Motor neuron (in vitro differentiated cells): ENCODE measurements at regions not wholly inside any gene's neighbourhood (a gene's known extent, or its start where the extent isn't known, plus 50 kb on each side); places are given as distances from the start of the nearest gene placed in this dataset.

Experiments used
- ATAC-seq, 8 experiments: fragments of 200-7000 bp; cut with Tn5 transposase; replicated peaks in 6 of 8; 2 replicates each; pipeline ENCODE4 v1.8.0; 2021; ENCODE audit warnings: mild to moderate bottlenecking in 8 of 8, moderate library complexity in 8 of 8
- H3K27ac ChIP-seq, 2 donors: fragments of 250-450 bp; sonication (Bioruptor Pico); 2 replicates each; pipeline ENCODE4 v1.9.0; 2021; ENCODE audit warnings: antibody characterized with exemption in 2 of 2, mild to moderate bottlenecking in 2 of 2, moderate library complexity in 1 of 2
- H3K4me1 ChIP-seq, 2 donors: fragments of 250-450 bp; sonication (Bioruptor Pico); replicated peaks in 1 of 2; 2 replicates each; pipeline ENCODE4 v1.6.1; 2021; ENCODE audit warnings: antibody characterized with exemption in 2 of 2, mild to moderate bottlenecking in 2 of 2, moderate library complexity in 1 of 2
- H3K4me3 ChIP-seq, 5 donors: fragments of 250-450 bp; sonication (Bioruptor Pico); 2 replicates each; pipeline ENCODE4 v1.9.0; 2021; ENCODE audit warnings: antibody characterized with exemption in 5 of 5, mild to moderate bottlenecking in 5 of 5, moderate library complexity in 4 of 5
- WGBS, 10 experiments: fragments of 450-650 bp; shearing (Covaris generic); methylation state at CpG; one replicate each; pipeline ENCODE4 v1.0.0; 2022; 5-methylcytosine and 5-hydroxymethylcytosine counted together
- in situ Hi-C, 9 experiments: fragments of 400-800 bp; cut with MboI; loops; one replicate each; pipeline ENCODE4 v1.15.0; 2021; ENCODE audit warnings: low sequenced_read_pairs in 9 of 9, low pct_unique_long_range_greater_than_20kb in 2 of 9; ENCODE audit not compliant: unreplicated experiment in 9 of 9

- Histone ChIP-seq H3K27ac (no peak overlapping the region), H3K4me1 (no peaks in the 10 kb centered on the region), H3K4me3 (no peak overlapping the region)
- no peak for ATAC-seq
- in situ Hi-C loops, result no loop called here
Measured at GRCh38 chr1:106925750-106926149, 130.7 kb upstream of the PRMT6 start.

GRCh38 chr1:106926803-106927582 is 129.5 kb upstream of the PRMT6 start:
- Histone ChIP-seq H3K4me1 (no peaks in the 10 kb centered on the region), H3K4me3 (no peak overlapping the region), H3K27ac (no peak overlapping the region)
- 33 to 86% (median 71%) methylated on average over 1 to 5 of the region's 5 CpGs for WGBS, 10 experiments
- ATAC-seq, result peak in 2 of 8 experiments; percentile 24 to 58
- in situ Hi-C loops, result no loop called here

GRCh38 chr1:106937104-106937503 is 119.4 kb upstream of the PRMT6 start:
- Histone ChIP-seq H3K27ac (no peak overlapping the region), H3K4me1 (no peaks in the 10 kb centered on the region), H3K4me3 (no peak overlapping the region)
- ATAC-seq, result peak in 2 of 8 experiments; percentile 87 to 99
- 0 to 67% (median 62%) methylated on average over 3 of the region's 3 CpGs; no CpG with 5 or more reads in 1 of the 10 experiments for WGBS, 10 experiments
- in situ Hi-C loops, result no loop called here

- H3K27ac ChIP-seq, result no peak overlapping the region
- H3K4me1 ChIP-seq, result no peaks in the 10 kb centered on the region
- in situ Hi-C loops, result no loop called here
- ATAC-seq, result no peak
- WGBS, 10 experiments, result 0 to 100% (median 80%) methylated on average over 1 to 2 of the region's 2 CpGs; no CpG with 5 or more reads in 1 of the 10 experiments
- H3K4me3 ChIP-seq, result no peak overlapping the region
Measured at GRCh38 chr1:106944721-106945120, 111.8 kb upstream of the PRMT6 start.

DNA sequence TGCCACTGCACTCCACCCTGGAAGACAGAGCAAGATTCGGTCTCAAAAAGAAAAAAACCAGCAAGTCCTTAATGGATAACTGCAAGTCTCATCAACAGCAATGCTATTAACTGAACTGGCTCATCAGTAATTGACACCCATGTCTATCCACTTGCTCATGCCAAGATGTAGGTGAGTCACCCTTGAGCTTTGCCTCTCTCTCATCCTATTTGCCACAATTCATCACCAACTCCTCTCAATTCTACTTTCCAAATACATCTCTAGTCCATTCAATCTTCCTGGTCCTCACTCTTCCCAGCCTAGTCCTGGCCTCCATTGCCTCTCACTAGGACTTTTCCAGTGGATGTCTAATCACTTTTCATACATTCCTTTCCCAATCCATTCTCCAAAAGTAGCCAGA is 103.7 kb upstream of the PRMT6 start:
- WGBS, 10 experiments, result 33 to 100% (median 93%) methylated on average over 1 of the region's 1 CpG; no CpG with 5 or more reads in 4 of the 10 experiments
- no peak for ATAC-seq
- no peak overlapping the region for H3K27ac ChIP-seq
- peaks cover 7 to 8% of the 10 kb centered on the region in 2 donors for H3K4me1 ChIP-seq
- in situ Hi-C loops, result loop anchor here in 1 of 9 experiments (25.0 kb wide), 2 partner anchors 110 to 185 kb away; partner anchors contain the start of genes NTNG1 and PRMT6
- no peak overlapping the region for H3K4me3 ChIP-seq

GRCh38 chr1:106954661-106955229 is 101.7 kb upstream of the PRMT6 start:
- Histone ChIP-seq H3K27ac (no peak overlapping the region), H3K4me1 (peaks cover 7 to 8% of the 10 kb centered on the region in 2 donors), H3K4me3 (no peak overlapping the region)
- peak in 1 of 8 experiments; percentile 49 for ATAC-seq
- in situ Hi-C loops, result loop anchor here in 1 of 9 experiments (25.0 kb wide), 2 partner anchors 108 to 183 kb away; partner anchors contain the start of genes NTNG1 and PRMT6

DNA sequence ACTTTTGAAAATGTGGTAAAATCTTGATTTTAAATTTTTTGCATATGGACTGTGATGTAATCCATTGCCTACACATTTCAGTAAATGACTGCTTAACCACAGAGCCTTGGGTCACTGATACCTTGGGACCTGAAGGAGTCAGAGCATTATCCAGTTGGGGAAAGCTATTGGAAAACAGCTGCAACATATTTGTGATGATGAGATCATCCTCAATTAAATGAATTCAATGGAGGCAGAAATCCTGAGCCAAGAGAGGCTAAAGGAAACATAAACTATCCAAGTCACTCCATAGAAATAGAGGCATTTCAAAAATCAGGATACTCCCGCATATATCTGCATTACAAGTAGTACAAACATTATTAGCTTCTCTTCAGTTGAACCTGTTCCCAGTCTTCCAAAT is 99.8 kb upstream of the PRMT6 start:
- Histone ChIP-seq H3K4me1 (peaks cover 7 to 8% of the 10 kb centered on the region in 2 donors), H3K27ac (no peak overlapping the region), H3K4me3 (no peak overlapping the region)
- in situ Hi-C loops, result loop anchor here in 1 of 9 experiments (25.0 kb wide), 2 partner anchors 106 to 181 kb away; partner anchors contain the start of genes NTNG1 and PRMT6
- WGBS, 10 experiments, result 0 to 100% (median 91%) methylated on average over 1 of the region's 1 CpG; no CpG with 5 or more reads in 1 of the 10 experiments
- peak in 1 of 8 experiments; percentile 16 for ATAC-seq

- 0 to 100% (median 57%) methylated on average over 1 to 3 of the region's 3 CpGs; no CpG with 5 or more reads in 1 of the 10 experiments for WGBS, 10 experiments
- H3K4me1 ChIP-seq, result peaks cover 7 to 8% of the 10 kb centered on the region in 2 donors
- H3K4me3 ChIP-seq, result no peak overlapping the region
- no peak overlapping the region for H3K27ac ChIP-seq
- ATAC-seq, result no peak
- in situ Hi-C loops, result loop anchor here in 1 of 9 experiments (25.0 kb wide), 2 partner anchors 105 to 180 kb away; partner anchors contain the start of genes NTNG1 and PRMT6
Measured at GRCh38 chr1:106957795-106958194, 98.7 kb upstream of the PRMT6 start.

DNA sequence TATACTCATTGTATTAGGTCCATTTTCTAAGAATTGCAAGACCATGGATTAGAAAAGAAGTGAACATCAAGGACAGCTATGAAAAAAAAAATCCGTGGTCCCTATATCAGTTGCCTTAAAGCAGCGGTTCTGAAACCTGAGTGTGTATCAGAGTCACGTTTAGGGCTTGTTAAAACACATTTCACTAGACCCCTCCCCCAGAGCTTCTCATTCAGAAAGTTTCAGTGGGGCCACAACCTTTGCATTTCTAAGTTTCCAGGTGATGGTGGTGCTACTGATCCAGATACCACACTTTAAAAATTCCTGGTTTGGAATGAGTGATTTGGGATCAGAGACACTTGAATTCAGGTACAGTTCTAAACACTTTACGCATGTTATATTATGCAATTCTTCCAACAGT is 96.1 kb upstream of the PRMT6 start:
- H3K4me1 ChIP-seq, result no peaks in the 10 kb centered on the region
- no peak overlapping the region for H3K4me3 ChIP-seq
- no peak for ATAC-seq
- H3K27ac ChIP-seq, result no peak overlapping the region
- in situ Hi-C loops, result loop anchor here in 1 of 9 experiments (25.0 kb wide), 2 partner anchors 102 to 177 kb away; partner anchors contain the start of genes NTNG1 and PRMT6
- 4 to 90% (median 28%) methylated on average over 2 to 4 of the region's 4 CpGs for WGBS, 10 experiments

DNA sequence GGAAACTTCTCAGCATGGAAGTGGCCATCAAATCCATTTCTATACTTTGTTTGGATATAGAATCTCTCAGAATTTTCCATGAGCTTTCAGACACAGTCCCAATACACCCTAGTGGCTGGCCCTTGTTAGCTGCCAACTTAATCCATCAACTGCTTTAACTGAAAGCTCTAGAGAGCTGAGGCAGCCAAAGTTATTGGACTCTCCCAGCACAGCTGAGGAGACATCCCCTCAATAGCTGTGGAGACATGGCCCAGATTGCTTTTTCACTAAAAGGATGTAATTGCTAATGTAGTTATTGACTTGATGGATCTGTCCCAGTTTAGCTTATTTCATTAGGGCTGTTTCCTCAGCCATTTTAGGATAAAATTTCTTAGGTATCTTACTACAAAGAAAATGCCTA is 94.8 kb upstream of the PRMT6 start:
- Histone ChIP-seq H3K27ac (no peak overlapping the region), H3K4me3 (no peak overlapping the region), H3K4me1 (no peaks in the 10 kb centered on the region)
- no peak for ATAC-seq
- in situ Hi-C loops, result loop anchor here in 1 of 9 experiments (25.0 kb wide), 2 partner anchors 101 to 176 kb away; partner anchors contain the start of genes NTNG1 and PRMT6

GRCh38 chr1:106962591-106962990 is 93.9 kb upstream of the PRMT6 start:
- in situ Hi-C loops, result loop anchor here in 1 of 9 experiments (25.0 kb wide), 2 partner anchors 100 to 175 kb away; partner anchors contain the start of genes NTNG1 and PRMT6
- no peak overlapping the region for H3K27ac ChIP-seq
- no peaks in the 10 kb centered on the region for H3K4me1 ChIP-seq
- ATAC-seq, result no peak
- 0 to 100% (median 91%) methylated on average over 1 to 3 of the region's 3 CpGs for WGBS, 10 experiments
- no peak overlapping the region for H3K4me3 ChIP-seq

DNA sequence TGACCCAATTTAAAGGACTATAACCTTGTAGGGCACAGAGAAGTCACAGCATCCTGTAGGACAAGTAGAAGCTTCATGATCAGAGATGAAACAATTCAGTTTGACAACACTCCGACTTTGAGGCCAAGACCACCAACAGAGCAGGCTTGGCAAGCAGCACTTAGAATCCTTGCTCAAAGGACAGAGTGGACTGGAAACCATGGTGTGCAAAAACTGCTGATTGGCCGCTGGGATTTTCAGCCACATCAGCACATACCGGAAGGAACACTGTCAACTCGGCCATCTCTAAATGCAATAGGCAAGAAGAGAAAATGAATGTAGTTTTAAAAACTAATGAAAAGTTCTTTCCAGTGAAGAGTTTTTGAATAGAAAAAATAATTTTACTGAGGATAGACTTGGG is 92.0 kb upstream of the PRMT6 start:
- 35 to 100% (median 81%) methylated on average over 1 to 4 of the region's 4 CpGs for whole genome bisulfite sequencing, 10 experiments
- Histone ChIP-seq H3K4me3 (no peak overlapping the region), H3K27ac (no peak overlapping the region), H3K4me1 (peaks cover under 1 to 2% of the 10 kb centered on the region in 2 donors)
- in situ Hi-C loops, result loop anchor here in 1 of 9 experiments (25.0 kb wide), 2 partner anchors 98 to 173 kb away; partner anchors contain the start of genes NTNG1 and PRMT6
- ATAC-seq, result no peak

- in situ Hi-C loops, result loop anchor here in 1 of 9 experiments (25.0 kb wide), 2 partner anchors 94 to 169 kb away; partner anchors contain the start of genes NTNG1 and PRMT6
- ATAC-seq, result no peak
- Histone ChIP-seq H3K27ac (no peak overlapping the region), H3K4me3 (no peak overlapping the region), H3K4me1 (peaks cover 8 to 10% of the 10 kb centered on the region in 2 donors)
- 28 to 100% (median 80%) methylated on average over 2 of the region's 2 CpGs; no CpG with 5 or more reads in 3 of the 10 experiments for WGBS, 10 experiments
Measured at GRCh38 chr1:106968644-106969043, 87.8 kb upstream of the PRMT6 start.
